ENCODE measurements at regions not wholly inside any gene's neighbourhood (a gene's known extent, or its start where the extent isn't known, plus 50 kb on each side); places are given as distances from the start of the nearest gene placed in this dataset.

DNA sequence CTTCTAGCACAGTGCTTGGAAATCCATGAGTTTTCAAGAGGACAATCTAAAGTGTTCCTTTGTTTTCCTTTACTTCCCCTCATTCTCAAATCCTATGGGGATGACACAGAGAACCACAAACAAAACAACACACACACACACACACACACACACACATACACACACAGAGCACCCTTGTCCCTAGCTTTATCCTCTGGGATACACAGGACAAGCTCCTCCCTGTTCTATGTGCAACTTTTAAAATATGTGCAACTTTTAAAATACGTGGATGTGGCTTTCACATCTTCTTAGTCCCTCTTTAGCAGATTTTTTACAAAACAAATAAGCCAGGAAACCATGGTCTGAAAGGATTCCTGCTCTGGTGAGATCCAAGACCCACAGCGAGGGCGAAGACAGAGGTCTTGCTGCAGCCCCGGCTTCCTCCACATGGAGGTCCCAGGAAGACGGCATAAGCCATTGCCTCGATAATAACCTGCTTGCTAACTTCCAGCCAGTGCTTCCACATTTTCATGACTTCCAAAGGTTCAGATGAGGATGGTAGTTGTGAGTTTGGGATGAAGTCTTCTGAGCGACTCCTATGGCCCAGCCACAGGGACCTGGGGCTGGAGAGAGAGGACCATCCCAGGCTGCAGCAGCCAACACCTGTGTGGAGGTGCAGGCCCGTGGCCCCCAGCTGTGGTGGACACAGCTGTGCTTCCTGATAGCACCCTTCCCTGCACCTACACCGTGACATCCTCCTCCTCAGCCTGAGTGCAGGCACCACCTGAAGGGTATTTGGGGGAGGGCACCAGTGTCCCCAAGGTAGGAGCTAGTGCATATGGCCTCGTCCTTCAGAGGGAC is 62.8 kb upstream of the CD93 start:
- Mint-ChIP-seq H3K9me3 (no peaks in the 10 kb centered on the region), H3K27ac (no peak overlapping the region), H3K4me3 (no peak overlapping the region), H3K4me1 (peaks cover 26% of the 10 kb centered on the region), H3K36me3 (ENCODE audit: low read depth) (no peaks in the 10 kb centered on the region), H3K27me3 (ENCODE audit: low read depth) (peaks cover 21% of the 10 kb centered on the region)
- TF ChIP-seq, protein P1, sequence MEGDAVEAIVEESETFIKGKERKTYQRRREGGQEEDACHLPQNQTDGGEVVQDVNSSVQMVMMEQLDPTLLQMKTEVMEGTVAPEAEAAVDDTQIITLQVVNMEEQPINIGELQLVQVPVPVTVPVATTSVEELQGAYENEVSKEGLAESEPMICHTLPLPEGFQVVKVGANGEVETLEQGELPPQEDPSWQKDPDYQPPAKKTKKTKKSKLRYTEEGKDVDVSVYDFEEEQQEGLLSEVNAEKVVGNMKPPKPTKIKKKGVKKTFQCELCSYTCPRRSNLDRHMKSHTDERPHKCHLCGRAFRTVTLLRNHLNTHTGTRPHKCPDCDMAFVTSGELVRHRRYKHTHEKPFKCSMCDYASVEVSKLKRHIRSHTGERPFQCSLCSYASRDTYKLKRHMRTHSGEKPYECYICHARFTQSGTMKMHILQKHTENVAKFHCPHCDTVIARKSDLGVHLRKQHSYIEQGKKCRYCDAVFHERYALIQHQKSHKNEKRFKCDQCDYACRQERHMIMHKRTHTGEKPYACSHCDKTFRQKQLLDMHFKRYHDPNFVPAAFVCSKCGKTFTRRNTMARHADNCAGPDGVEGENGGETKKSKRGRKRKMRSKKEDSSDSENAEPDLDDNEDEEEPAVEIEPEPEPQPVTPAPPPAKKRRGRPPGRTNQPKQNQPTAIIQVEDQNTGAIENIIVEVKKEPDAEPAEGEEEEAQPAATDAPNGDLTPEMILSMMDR (IDR thresholded peaks at IDR 0.05; ENCODE audit: unreplicated experiment in 3 of 3): no peak

DNA sequence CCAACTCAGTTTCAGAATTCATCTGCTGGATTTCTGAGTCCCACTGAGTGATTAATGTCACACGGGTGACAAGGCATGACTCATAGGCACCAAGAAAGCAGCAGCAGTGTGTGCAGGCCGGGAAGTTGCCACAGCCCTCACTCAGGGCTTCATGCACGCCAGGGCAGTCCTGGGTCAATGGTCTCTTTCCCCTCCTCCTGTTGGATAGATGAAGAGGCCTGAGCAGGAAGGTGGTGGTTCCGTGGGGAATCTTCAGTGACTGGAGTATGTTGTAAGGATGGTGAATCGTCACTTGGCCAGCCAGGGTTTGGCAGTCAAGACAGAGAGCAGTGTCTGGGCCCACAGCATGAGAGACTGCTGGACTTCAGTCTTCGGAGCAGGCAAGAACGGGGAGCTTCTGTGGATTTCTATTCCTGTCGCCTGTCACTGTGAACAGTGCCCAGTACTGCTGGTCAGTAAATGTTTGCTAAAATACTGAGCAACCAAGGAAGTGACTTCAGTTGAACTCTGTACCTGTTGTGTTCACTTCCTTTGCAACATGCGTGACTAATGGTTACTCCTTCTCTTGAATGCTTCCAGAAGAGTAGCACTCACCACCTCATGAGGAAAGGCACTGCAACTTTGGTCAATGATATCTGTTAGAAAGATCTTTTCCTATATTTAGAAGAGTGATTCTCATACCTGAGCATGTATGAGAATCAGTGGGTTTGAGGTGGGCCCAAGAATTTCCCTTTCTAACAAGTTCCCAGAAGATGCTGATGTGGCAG is 62.0 kb upstream of the CD93 start:
- TF ChIP-seq, protein P1 (IDR thresholded peaks at IDR 0.05; ENCODE audit: unreplicated experiment in 3 of 3): no peak
- no peaks in the 10 kb centered on the region for H3K36me3 Mint-ChIP-seq (ENCODE audit: low read depth)
- H3K27ac Mint-ChIP-seq: no peak overlapping the region
- H3K9me3 Mint-ChIP-seq: no peaks in the 10 kb centered on the region
- peaks cover 21% of the 10 kb centered on the region for H3K27me3 Mint-ChIP-seq (ENCODE audit: low read depth)
- no peak overlapping the region for H3K4me3 Mint-ChIP-seq
- peaks cover 27% of the 10 kb centered on the region for H3K4me1 Mint-ChIP-seq

DNA sequence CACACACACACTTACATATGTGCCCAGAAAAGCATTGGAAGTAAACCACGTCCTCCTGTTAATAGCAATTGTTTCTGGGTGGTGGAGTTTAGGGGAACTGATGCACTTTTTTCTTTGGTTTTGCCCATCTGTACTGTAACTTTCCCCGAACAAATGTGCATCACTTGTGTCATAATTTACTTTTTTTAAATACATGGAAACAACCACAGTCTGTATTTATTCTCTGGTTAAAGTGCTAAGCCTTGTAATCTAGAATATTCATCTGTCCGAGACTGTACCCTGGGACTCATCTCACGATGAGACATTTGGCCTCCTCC is 61.5 kb upstream of the CD93 start:
- Mint-ChIP-seq H3K27me3 (ENCODE audit: low read depth) (peaks cover 21% of the 10 kb centered on the region), H3K4me3 (no peak overlapping the region), H3K4me1 (peaks cover 28% of the 10 kb centered on the region), H3K27ac (no peak overlapping the region), H3K9me3 (no peaks in the 10 kb centered on the region), H3K36me3 (ENCODE audit: low read depth) (no peaks in the 10 kb centered on the region)
- TF ChIP-seq, protein P1 (IDR thresholded peaks at IDR 0.05; ENCODE audit: unreplicated experiment in 3 of 3): no peak

DNA sequence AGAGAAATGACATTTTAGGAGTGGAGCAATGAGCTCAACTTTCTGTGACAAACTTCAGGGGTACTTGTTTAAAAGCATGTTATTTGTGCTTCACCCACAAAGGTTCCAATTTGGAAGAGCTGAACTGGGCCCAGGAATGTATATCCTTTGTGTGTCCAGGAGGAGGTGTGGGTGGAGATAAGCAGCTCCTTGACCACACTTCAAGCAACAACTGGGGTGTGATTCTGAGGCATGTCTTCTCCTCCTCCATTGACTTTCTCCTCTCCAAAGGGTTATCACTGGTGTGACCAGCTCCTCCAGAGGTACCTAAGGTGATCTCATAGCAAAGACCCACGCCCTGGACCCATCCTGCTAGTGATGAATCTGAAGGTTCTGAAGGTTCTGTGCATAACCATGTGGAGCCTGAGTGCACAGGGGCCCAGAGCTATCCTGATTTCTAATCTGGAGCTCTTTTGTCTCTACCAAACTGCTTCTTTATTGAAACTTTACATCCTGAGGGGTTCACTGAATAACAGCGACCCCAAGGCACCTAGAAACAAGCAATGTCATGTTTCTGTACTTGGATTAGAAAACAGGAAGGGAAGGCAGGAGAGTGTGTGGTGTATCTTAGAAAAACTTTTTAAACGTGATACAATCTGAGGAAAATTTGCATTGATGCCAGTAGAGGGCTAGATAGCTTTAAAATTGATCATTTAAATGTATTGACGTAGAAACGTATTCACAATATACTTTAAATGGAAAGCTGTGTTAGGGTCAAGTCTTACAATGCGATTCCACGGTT is 60.9 kb upstream of the CD93 start:
- peaks cover 20% of the 10 kb centered on the region for H3K27me3 Mint-ChIP-seq (ENCODE audit: low read depth)
- no peaks in the 10 kb centered on the region for H3K9me3 Mint-ChIP-seq
- no peak overlapping the region for H3K27ac Mint-ChIP-seq
- H3K4me1 Mint-ChIP-seq: peaks cover 25% of the 10 kb centered on the region
- H3K4me3 Mint-ChIP-seq: no peak overlapping the region
- no peaks in the 10 kb centered on the region for H3K36me3 Mint-ChIP-seq (ENCODE audit: low read depth)
- TF ChIP-seq, protein P1 (IDR thresholded peaks at IDR 0.05; ENCODE audit: unreplicated experiment in 3 of 3): no peak

DNA sequence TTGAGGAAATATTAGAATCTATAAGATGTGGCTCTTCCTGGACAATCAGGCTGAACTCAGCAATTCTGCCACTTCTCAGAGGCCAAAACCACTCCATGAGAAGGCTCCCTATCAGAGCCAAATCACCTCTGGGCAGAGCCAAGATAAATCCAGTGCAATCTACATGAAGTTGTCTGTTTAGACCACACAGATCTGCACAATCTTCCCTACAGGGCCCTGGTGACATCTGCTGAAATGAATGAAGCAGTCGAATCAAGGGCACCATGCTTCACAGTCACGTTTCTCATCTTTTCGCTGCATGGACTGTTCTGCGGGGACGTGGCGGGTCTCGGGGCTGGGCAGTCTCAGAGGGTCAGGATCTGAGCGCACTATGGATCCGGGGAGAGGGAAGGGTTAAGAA is 60.1 kb upstream of the CD93 start:
- H3K36me3 Mint-ChIP-seq (ENCODE audit: low read depth): no peaks in the 10 kb centered on the region
- no peaks in the 10 kb centered on the region for H3K9me3 Mint-ChIP-seq
- H3K4me3 Mint-ChIP-seq: no peak overlapping the region
- H3K27me3 Mint-ChIP-seq (ENCODE audit: low read depth): peaks cover 17% of the 10 kb centered on the region
- TF ChIP-seq, protein P1 (IDR thresholded peaks at IDR 0.05; ENCODE audit: unreplicated experiment in 3 of 3): no peak
- H3K4me1 Mint-ChIP-seq: peaks cover 26% of the 10 kb centered on the region
- H3K27ac Mint-ChIP-seq: no peak overlapping the region
